ENCODE measurements at regions not wholly inside any gene's neighbourhood (a gene's known extent, or its start where the extent isn't known, plus 50 kb on each side); places are given as distances from the start of the nearest gene placed in this dataset.

DNA sequence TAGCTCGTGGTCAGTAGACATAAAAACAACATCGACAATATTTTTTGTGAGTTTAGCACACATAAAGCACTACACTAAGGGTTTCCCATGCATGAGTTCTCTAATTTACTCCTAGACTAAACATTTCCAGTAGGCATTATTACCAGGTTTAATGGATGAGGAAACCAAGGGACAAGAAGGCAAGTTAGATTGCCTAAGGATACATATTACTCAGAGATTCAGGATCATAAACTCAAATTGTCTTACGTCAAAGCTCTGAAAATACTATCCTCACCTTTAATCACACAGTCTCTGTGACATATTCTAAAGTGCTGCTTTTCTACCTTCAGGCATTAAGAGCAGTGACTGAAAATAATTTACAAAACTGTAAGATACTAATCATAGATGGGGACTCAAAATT is 655.3 kb downstream of the SLC16A7 start:
- Histone ChIP-seq H3K9ac (ENCODE audit: low read length) (no peak overlapping the region), H3K36me3 (ENCODE audit: insufficient read depth, low read length) (no peaks in the 10 kb centered on the region), H3K9me3 (ENCODE audit: low read length) (no peaks in the 10 kb centered on the region), H3K4me3 (ENCODE audit: low read length) (no peak overlapping the region), H3K79me2 (replicated peaks; ENCODE audit: insufficient read depth, low read length) (no peaks in the 10 kb centered on the region), H3K27me3 (ENCODE audit: insufficient read depth, low read depth, low read length) (no peaks in the 10 kb centered on the region), H3K4me2 (ENCODE audit: low read length) (no peak overlapping the region), H4K20me1 (ENCODE audit: insufficient read depth) (no peaks in the 10 kb centered on the region), H3K27ac (ENCODE audit: low read length) (no peak overlapping the region), H3K9me2 (ENCODE audit: insufficient read depth, low read length) (no peaks in the 10 kb centered on the region), H2AFZ (ENCODE audit: low read depth, low read length) (no peak overlapping the region), H3F3A (ENCODE audit: insufficient read depth, low read length, poor library complexity, severe bottlenecking) (no peaks in the 10 kb centered on the region)
- TF ChIP-seq TAF1 (IDR thresholded peaks at IDR 0.05; ENCODE audit: low read depth): no peak
- TF ChIP-seq SMC3 (conservative IDR thresholded peaks at IDR 0.05; ENCODE audit: poor library complexity): no peak
- TF ChIP-seq, protein P1, sequence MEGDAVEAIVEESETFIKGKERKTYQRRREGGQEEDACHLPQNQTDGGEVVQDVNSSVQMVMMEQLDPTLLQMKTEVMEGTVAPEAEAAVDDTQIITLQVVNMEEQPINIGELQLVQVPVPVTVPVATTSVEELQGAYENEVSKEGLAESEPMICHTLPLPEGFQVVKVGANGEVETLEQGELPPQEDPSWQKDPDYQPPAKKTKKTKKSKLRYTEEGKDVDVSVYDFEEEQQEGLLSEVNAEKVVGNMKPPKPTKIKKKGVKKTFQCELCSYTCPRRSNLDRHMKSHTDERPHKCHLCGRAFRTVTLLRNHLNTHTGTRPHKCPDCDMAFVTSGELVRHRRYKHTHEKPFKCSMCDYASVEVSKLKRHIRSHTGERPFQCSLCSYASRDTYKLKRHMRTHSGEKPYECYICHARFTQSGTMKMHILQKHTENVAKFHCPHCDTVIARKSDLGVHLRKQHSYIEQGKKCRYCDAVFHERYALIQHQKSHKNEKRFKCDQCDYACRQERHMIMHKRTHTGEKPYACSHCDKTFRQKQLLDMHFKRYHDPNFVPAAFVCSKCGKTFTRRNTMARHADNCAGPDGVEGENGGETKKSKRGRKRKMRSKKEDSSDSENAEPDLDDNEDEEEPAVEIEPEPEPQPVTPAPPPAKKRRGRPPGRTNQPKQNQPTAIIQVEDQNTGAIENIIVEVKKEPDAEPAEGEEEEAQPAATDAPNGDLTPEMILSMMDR (IDR thresholded peaks at IDR 0.05; ENCODE audit: poor library complexity, severe bottlenecking): no peak
- TF ChIP-seq, protein P2, sequence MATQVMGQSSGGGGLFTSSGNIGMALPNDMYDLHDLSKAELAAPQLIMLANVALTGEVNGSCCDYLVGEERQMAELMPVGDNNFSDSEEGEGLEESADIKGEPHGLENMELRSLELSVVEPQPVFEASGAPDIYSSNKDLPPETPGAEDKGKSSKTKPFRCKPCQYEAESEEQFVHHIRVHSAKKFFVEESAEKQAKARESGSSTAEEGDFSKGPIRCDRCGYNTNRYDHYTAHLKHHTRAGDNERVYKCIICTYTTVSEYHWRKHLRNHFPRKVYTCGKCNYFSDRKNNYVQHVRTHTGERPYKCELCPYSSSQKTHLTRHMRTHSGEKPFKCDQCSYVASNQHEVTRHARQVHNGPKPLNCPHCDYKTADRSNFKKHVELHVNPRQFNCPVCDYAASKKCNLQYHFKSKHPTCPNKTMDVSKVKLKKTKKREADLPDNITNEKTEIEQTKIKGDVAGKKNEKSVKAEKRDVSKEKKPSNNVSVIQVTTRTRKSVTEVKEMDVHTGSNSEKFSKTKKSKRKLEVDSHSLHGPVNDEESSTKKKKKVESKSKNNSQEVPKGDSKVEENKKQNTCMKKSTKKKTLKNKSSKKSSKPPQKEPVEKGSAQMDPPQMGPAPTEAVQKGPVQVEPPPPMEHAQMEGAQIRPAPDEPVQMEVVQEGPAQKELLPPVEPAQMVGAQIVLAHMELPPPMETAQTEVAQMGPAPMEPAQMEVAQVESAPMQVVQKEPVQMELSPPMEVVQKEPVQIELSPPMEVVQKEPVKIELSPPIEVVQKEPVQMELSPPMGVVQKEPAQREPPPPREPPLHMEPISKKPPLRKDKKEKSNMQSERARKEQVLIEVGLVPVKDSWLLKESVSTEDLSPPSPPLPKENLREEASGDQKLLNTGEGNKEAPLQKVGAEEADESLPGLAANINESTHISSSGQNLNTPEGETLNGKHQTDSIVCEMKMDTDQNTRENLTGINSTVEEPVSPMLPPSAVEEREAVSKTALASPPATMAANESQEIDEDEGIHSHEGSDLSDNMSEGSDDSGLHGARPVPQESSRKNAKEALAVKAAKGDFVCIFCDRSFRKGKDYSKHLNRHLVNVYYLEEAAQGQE (IDR thresholded peaks at IDR 0.05; ENCODE audit: borderline replicate concordance): no peak
- no peak for TF ChIP-seq MXI1 (conservative IDR thresholded peaks at IDR 0.05; ENCODE audit: poor library complexity, severe bottlenecking)
- TF ChIP-seq EZH2 (IDR thresholded peaks at IDR 0.05; ENCODE audit: borderline replicate concordance, insufficient read depth, low read length, poor library complexity, severe bottlenecking): no peak
- no peak for TF ChIP-seq RAD21 (conservative IDR thresholded peaks at IDR 0.05)
- TF ChIP-seq POLR2AphosphoS5 (IDR thresholded peaks at IDR 0.05): no peak
- no peak for TF ChIP-seq EP300 (conservative IDR thresholded peaks at IDR 0.05; ENCODE audit: poor library complexity, severe bottlenecking)

DNA sequence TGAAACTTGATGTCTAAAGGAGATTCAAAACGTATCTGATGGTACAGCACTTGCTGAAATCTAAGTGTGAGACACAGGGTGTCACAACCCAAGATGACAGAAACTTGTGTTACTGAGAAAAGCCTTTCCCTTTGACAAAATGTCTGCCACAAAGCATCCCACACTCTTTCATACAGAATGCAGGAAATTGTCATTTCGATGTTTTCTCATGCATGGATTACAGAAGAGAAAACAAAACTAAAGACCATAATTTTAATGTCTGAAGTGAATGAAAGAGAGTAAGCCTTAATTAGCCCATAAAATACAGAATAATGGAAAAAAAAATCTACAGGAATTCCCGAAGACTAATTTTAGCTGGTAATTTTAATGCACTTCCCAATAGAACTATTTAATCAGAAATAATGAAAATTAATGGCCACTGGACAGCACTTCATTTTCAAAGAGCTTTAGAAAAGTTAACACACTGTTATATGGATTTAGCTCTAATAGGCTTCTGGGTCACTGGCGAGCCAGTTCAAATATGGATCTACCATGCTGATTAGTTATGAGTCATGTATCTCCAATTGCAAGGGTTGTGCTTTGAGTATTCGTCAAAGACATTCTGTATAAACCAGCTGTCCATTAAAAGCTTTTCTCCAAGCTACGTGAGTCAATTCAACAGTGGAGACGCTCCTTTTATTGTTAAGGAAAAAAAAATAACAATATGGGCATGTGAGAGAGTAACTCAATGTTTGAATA is 656.7 kb downstream of the SLC16A7 start:
- H3K27me3 ChIP-seq (ENCODE audit: insufficient read depth, low read depth, low read length): no peaks in the 10 kb centered on the region
- H2AFZ ChIP-seq (ENCODE audit: low read depth, low read length): no peak overlapping the region

More for the DNA sequence above, 656.7 kb downstream of the SLC16A7 start:
- H3K4me2 ChIP-seq (ENCODE audit: low read length): no peak overlapping the region
- H3K9me3 ChIP-seq (ENCODE audit: low read length): no peaks in the 10 kb centered on the region
- TF ChIP-seq, protein P2 (IDR thresholded peaks at IDR 0.05; ENCODE audit: borderline replicate concordance): no peak
- TF ChIP-seq MXI1 (conservative IDR thresholded peaks at IDR 0.05; ENCODE audit: poor library complexity, severe bottlenecking) (no peak), TAF1 (IDR thresholded peaks at IDR 0.05; ENCODE audit: low read depth) (no peak), POLR2AphosphoS5 (IDR thresholded peaks at IDR 0.05) (no peak), EP300 (conservative IDR thresholded peaks at IDR 0.05; ENCODE audit: poor library complexity, severe bottlenecking) (no peak), RAD21 (conservative IDR thresholded peaks at IDR 0.05) (no peak), EZH2 (IDR thresholded peaks at IDR 0.05; ENCODE audit: borderline replicate concordance, insufficient read depth, low read length, poor library complexity, severe bottlenecking) (no peak), SMC3 (conservative IDR thresholded peaks at IDR 0.05; ENCODE audit: poor library complexity) (no peak)
- TF ChIP-seq, protein P1 (IDR thresholded peaks at IDR 0.05; ENCODE audit: poor library complexity, severe bottlenecking): no peak
- H3K79me2 ChIP-seq (replicated peaks; ENCODE audit: insufficient read depth, low read length): no peaks in the 10 kb centered on the region
- H3F3A ChIP-seq (ENCODE audit: insufficient read depth, low read length, poor library complexity, severe bottlenecking): no peaks in the 10 kb centered on the region
- H3K9ac ChIP-seq (ENCODE audit: low read length): no peak overlapping the region
- no peaks in the 10 kb centered on the region for H3K9me2 ChIP-seq (ENCODE audit: insufficient read depth, low read length)
- H3K4me3 ChIP-seq (ENCODE audit: low read length): no peak overlapping the region
- no peaks in the 10 kb centered on the region for H4K20me1 ChIP-seq (ENCODE audit: insufficient read depth)
- no peaks in the 10 kb centered on the region for H3K36me3 ChIP-seq (ENCODE audit: insufficient read depth, low read length)
- H3K27ac ChIP-seq (ENCODE audit: low read length): no peak overlapping the region

All from neural cell (in vitro differentiated cells).